ENCODE measurements at regions not wholly inside any gene's neighbourhood (a gene's known extent, or its start where the extent isn't known, plus 50 kb on each side); places are given as distances from the start of the nearest gene placed in this dataset.

GRCh38 chr5:175088963-175089362 lies 355.0 kb downstream of the DRD1 start:
- TF ChIP-seq CTCF (IDR thresholded peaks at IDR 0.05) = no peak
- TF ChIP-seq POLR2A (IDR thresholded peaks at IDR 0.05) = no peak

All from right lobe of liver (tissue), 4 donors.